H9 (cell line): ENCODE measurements at regions not wholly inside any gene's neighbourhood (a gene's known extent, or its start where the extent isn't known, plus 50 kb on each side); places are given as distances from the start of the nearest gene placed in this dataset.

Source experiments
- DNase-seq: peaks from one replicate; pipeline ENCODE4 v3.0.0-alpha.2; 2017
- H2AFZ ChIP-seq: one replicate; pipeline ENCODE4 v1.6.1; 2013; ENCODE audit warnings: mild to moderate bottlenecking, low read length, control low read depth, moderate library complexity
- H2AK5ac ChIP-seq: 2 replicates; pipeline ENCODE4 v1.6.1; 2013; ENCODE audit warnings: low read length, control low read depth, mixed read lengths; ENCODE audit not compliant: insufficient read length
- H2BK120ac ChIP-seq: one replicate; pipeline ENCODE4 v1.6.1; 2013; ENCODE audit warnings: low read depth, mild to moderate bottlenecking, low read length, control low read depth, inconsistent platforms; ENCODE audit not compliant: poor library complexity, severe bottlenecking
- H2BK12ac ChIP-seq: 2 replicates; pipeline ENCODE4 v1.6.1; 2013; ENCODE audit warnings: low read length, control low read depth, mixed read lengths, low read depth; ENCODE audit not compliant: insufficient read length
- H2BK15ac ChIP-seq: 2 replicates; pipeline ENCODE4 v1.6.1; 2013; ENCODE audit warnings: low read depth, low read length, control low read depth
- H2BK20ac ChIP-seq: one replicate; pipeline ENCODE4 v1.6.1; 2013; ENCODE audit warnings: low read depth, mild to moderate bottlenecking, low read length, control low read depth, inconsistent platforms; ENCODE audit not compliant: poor library complexity, severe bottlenecking
- H2BK5ac ChIP-seq: 2 replicates; pipeline ENCODE4 v1.6.1; 2013; ENCODE audit warnings: low read length, control low read depth, mixed read lengths; ENCODE audit not compliant: insufficient read length
- H3K14ac ChIP-seq: 2 replicates; pipeline ENCODE4 v1.6.1; 2013; ENCODE audit warnings: low read length, control low read depth; ENCODE audit not compliant: insufficient read depth
- H3K18ac ChIP-seq: 2 replicates; pipeline ENCODE4 v1.6.1; 2013; ENCODE audit warnings: low read depth, mild to moderate bottlenecking, mixed read lengths, low read length, control low read depth; ENCODE audit not compliant: insufficient read length
- H3K23ac ChIP-seq: 2 replicates; pipeline ENCODE4 v1.6.1; 2013; ENCODE audit warnings: low read length, control low read depth, mixed read lengths, low read depth; ENCODE audit not compliant: insufficient read length
- H3K23me2 ChIP-seq: 2 replicates; pipeline ENCODE4 v1.6.1; 2013; ENCODE audit warnings: low read depth, mild to moderate bottlenecking, mixed read lengths, low read length, control low read depth; ENCODE audit not compliant: insufficient read length, poor library complexity, severe bottlenecking
- H3K27ac ChIP-seq: 2 replicates; pipeline ENCODE4 v1.5.1; 2013; ENCODE audit warnings: low read length, control low read depth, mixed read lengths, low read depth; ENCODE audit not compliant: insufficient read length
- H3K27me3 ChIP-seq: 2 replicates; pipeline ENCODE4 v1.6.1; 2013; ENCODE audit warnings: low read length, control low read depth, inconsistent platforms; ENCODE audit not compliant: insufficient read depth
- H3K4ac ChIP-seq: 2 replicates; pipeline ENCODE4 v1.6.1; 2013; ENCODE audit warnings: low read depth, mild to moderate bottlenecking, control low read depth, inconsistent platforms, low read length, moderate library complexity
- H3K4me1 ChIP-seq: 2 replicates; pipeline ENCODE4 v1.6.1; 2013; ENCODE audit warnings: low read length, control low read depth, inconsistent platforms; ENCODE audit not compliant: insufficient read depth
- H3K4me2 ChIP-seq: 2 replicates; pipeline ENCODE4 v1.6.1; 2013; ENCODE audit warnings: low read length, control low read depth, mixed read lengths; ENCODE audit not compliant: insufficient read length, insufficient read depth
- H3K56ac ChIP-seq: 2 replicates; pipeline ENCODE4 v1.6.1; 2013; ENCODE audit warnings: low read depth, mild to moderate bottlenecking, mixed read lengths, low read length, control low read depth; ENCODE audit not compliant: insufficient read length
- H3K79me1 ChIP-seq: 2 replicates; pipeline ENCODE4 v1.6.1; 2013; ENCODE audit warnings: low read depth, mild to moderate bottlenecking, moderate library complexity, low read length, control low read depth, inconsistent platforms; ENCODE audit not compliant: insufficient read depth, poor library complexity, severe bottlenecking
- H3K79me2 ChIP-seq: 2 replicates; pipeline ENCODE4 v1.6.1; 2013; ENCODE audit warnings: low read length, control low read depth, inconsistent platforms; ENCODE audit not compliant: insufficient read depth
- H3K9ac ChIP-seq: 2 replicates; pipeline ENCODE4 v1.6.1; 2013; ENCODE audit warnings: low read length, control low read depth, mixed read lengths; ENCODE audit not compliant: insufficient read length; ENCODE audit errors: extremely low read depth
- H3K9me3 ChIP-seq: one replicate; pipeline ENCODE4 v1.6.1; 2013; ENCODE audit warnings: low read depth, low read length, inconsistent platforms; ENCODE audit not compliant: control insufficient read depth
- H3T11ph ChIP-seq: one replicate; pipeline ENCODE4 v1.6.1; 2013; ENCODE audit warnings: mild to moderate bottlenecking, low read length, control low read depth, inconsistent platforms
- H4K20me1 ChIP-seq: one replicate; pipeline ENCODE4 v1.6.1; 2013; ENCODE audit not compliant: control insufficient read depth, insufficient read length, insufficient read depth
- H4K5ac ChIP-seq: 2 replicates; pipeline ENCODE4 v1.6.1; 2013; ENCODE audit warnings: low read depth, mild to moderate bottlenecking, mixed read lengths, low read length, control low read depth; ENCODE audit not compliant: insufficient read length
- H4K8ac ChIP-seq: replicated peaks from 2 replicates; pipeline ENCODE4 v1.6.1; 2013; ENCODE audit warnings: low read length, control low read depth, mixed read lengths, low read depth; ENCODE audit not compliant: insufficient read length
- H4K91ac ChIP-seq: 2 replicates; pipeline ENCODE4 v1.6.1; 2013; ENCODE audit warnings: low read depth, mild to moderate bottlenecking, moderate library complexity, mixed read lengths, low read length, control low read depth; ENCODE audit not compliant: insufficient read length
- H3K27ac Mint-ChIP-seq, 3 experiments: 2 replicates in 2 of 3; 3 replicates in 1 of 3; pipeline ENCODE4 v1.8.0; 2020 to 2021; ENCODE audit warnings: mixed read lengths in 3 of 3, mild to moderate bottlenecking in 1 of 3, moderate library complexity in 1 of 3
- H3K27me3 Mint-ChIP-seq: 2 replicates; pipeline ENCODE4 v1.8.0; 2021; ENCODE audit warnings: low read depth, mild to moderate bottlenecking, moderate library complexity, mixed read lengths
- H3K36me3 Mint-ChIP-seq, 3 experiments: 2 replicates in 2 of 3; 3 replicates in 1 of 3; pipeline ENCODE4 v1.8.0; 2020 to 2021; ENCODE audit warnings: low read depth in 3 of 3, mixed read lengths in 3 of 3; ENCODE audit not compliant: insufficient read depth in 1 of 3
- H3K4me1 Mint-ChIP-seq, 2 experiments: 2 replicates each; pipeline ENCODE4 v1.8.0; 2020; ENCODE audit warnings: mixed read lengths in 2 of 2
- H3K4me3 Mint-ChIP-seq, 2 experiments: 2 replicates in 1 of 2; 3 replicates in 1 of 2; pipeline ENCODE4 v1.8.0; 2020 to 2021; ENCODE audit warnings: mild to moderate bottlenecking in 2 of 2, mixed read lengths in 2 of 2, moderate library complexity in 1 of 2
- H3K9me3 Mint-ChIP-seq, 2 experiments: 2 replicates in 1 of 2; 3 replicates in 1 of 2; pipeline ENCODE4 v1.8.0; 2020; ENCODE audit warnings: mild to moderate bottlenecking in 2 of 2, mixed read lengths in 2 of 2, moderate library complexity in 1 of 2
- CTCF ChIP-seq: fragments of 200-600 bp; sonication (generic); conservative IDR thresholded peaks from 3 replicates; pipeline ENCODE4 v1.8.0; 2021; ENCODE audit warnings: antibody characterized with exemption, mild to moderate bottlenecking
- WGBS: extraction: QIAGEN DNeasy Blood & Tissue Kit; methylation state at CpG from one replicate; pipeline ENCODE4 v1.1.7; 2013; ENCODE audit warnings: missing lambda C conversion rate, low lambda C conversion rate, mixed read lengths; ENCODE audit not compliant: insufficient read length; ENCODE audit errors: extremely low coverage; 5-methylcytosine and 5-hydroxymethylcytosine counted together

GRCh38 chr5:119902593-119902992, 273.2 kb downstream of the FAM170A start:
- Mint-ChIP-seq H3K4me1 (no peaks in the 10 kb centered on the region), H3K27me3 (no peaks in the 10 kb centered on the region), H3K36me3 (peaks cover 7 to 20% (median 12%) of the 10 kb centered on the region in 3 experiments; a peak in 6 of 7 replicates), H3K9me3 (peaks cover 20 to 22% of the 10 kb centered on the region in 2 experiments), H3K4me3 (no peak overlapping the region), H3K27ac (no peak overlapping the region)
- no peak for DNase-seq
- Histone ChIP-seq H4K8ac (no peak overlapping the region), H3K14ac (no peak overlapping the region), H3K9me3 (no peaks in the 10 kb centered on the region), H3K79me2 (no peaks in the 10 kb centered on the region), H3K27ac (no peak overlapping the region), H4K91ac (no peak overlapping the region), H3K4me2 (no peak overlapping the region), H3K9ac (no peak overlapping the region), H4K20me1 (no peaks in the 10 kb centered on the region), H2BK20ac (no peak overlapping the region), H2AK5ac (no peak overlapping the region), H3K79me1 (no peaks in the 10 kb centered on the region), H3K23ac (no peak overlapping the region), H3K4me1 (no peaks in the 10 kb centered on the region), H2BK15ac (no peak overlapping the region), H4K5ac (no peak overlapping the region), H2BK12ac (no peak overlapping the region), H3K23me2 (no peaks in the 10 kb centered on the region), H3K56ac (no peak overlapping the region), H2BK120ac (no peak overlapping the region), H2AFZ (no peak overlapping the region), H3K27me3 (no peaks in the 10 kb centered on the region), H3K18ac (no peak overlapping the region), H3T11ph (no peak overlapping the region), H2BK5ac (no peak overlapping the region), H3K4ac (no peak overlapping the region)
- TF ChIP-seq CTCF: no peak
- no CpG with 5 or more reads among the region's 2 CpGs for WGBS
